ENCODE measurements at regions not wholly inside any gene's neighbourhood (a gene's known extent, or its start where the extent isn't known, plus 50 kb on each side); places are given as distances from the start of the nearest gene placed in this dataset.

GRCh38 chr4:100130964-100131363 is 59.3 kb downstream of the DDIT4L start:
- DNase-seq, result no peak

GRCh38 chr4:100130491-100130890 is 59.8 kb downstream of the DDIT4L start:
- DNase-seq, result no peak

- no peak for DNase-seq
Observed at GRCh38 chr4:100129774-100130173, 60.5 kb downstream of the DDIT4L start.

GRCh38 chr4:100128338-100128737 is 61.9 kb downstream of the DDIT4L start:
- no peak for DNase-seq

GRCh38 chr4:100124715-100125114 is 65.6 kb downstream of the DDIT4L start:
- DNase-seq, result no peak

GRCh38 chr4:100118181-100118580 is 72.1 kb downstream of the DDIT4L start:
- no peak for DNase-seq

- no peak for DNase-seq
Observed at GRCh38 chr4:100117750-100118149, 72.5 kb downstream of the DDIT4L start.

GRCh38 chr4:100114909-100115308 is 75.4 kb downstream of the DDIT4L start:
- no peak for DNase-seq

GRCh38 chr4:100113732-100114131 is 76.5 kb downstream of the DDIT4L start:
- no peak for DNase-seq

GRCh38 chr4:100113096-100113495 is 77.2 kb downstream of the DDIT4L start:
- no peak for DNase-seq

- DNase-seq, result no peak
Observed at GRCh38 chr4:100109921-100110320, 80.3 kb downstream of the DDIT4L start.

GRCh38 chr4:100108869-100109268 is 81.4 kb downstream of the DDIT4L start:
- DNase-seq, result no peak

GRCh38 chr4:100106982-100107381 is 83.3 kb downstream of the DDIT4L start:
- no peak for DNase-seq

GRCh38 chr4:100103671-100104070 is 86.6 kb downstream of the DDIT4L start:
- DNase-seq, result no peak

GRCh38 chr4:100100985-100101384 is 89.3 kb downstream of the DDIT4L start:
- DNase-seq, result no peak

GRCh38 chr4:100099746-100100145 is 90.5 kb downstream of the DDIT4L start:
- DNase-seq, result no peak

GRCh38 chr4:100098681-100099080 is 91.6 kb downstream of the DDIT4L start:
- DNase-seq, result no peak

GRCh38 chr4:100098011-100098545 is 92.2 kb downstream of the DDIT4L start:
- DNase-seq, result no peak

- DNase-seq, result peak; percentile 79
Observed at GRCh38 chr4:100095729-100096595, 94.3 kb downstream of the DDIT4L start.

- peak; percentile 88 for DNase-seq
Observed at GRCh38 chr4:100093091-100093866, 97.0 kb downstream of the DDIT4L start.

GRCh38 chr4:100087743-100088142 is 102.5 kb downstream of the DDIT4L start:
- DNase-seq, result no peak

GRCh38 chr4:100086766-100087431 is 103.4 kb downstream of the DDIT4L start:
- no peak for DNase-seq

GRCh38 chr4:100084892-100085291 is 105.4 kb downstream of the DDIT4L start:
- no peak for DNase-seq

Measured in stimulated activated CD4-positive, alpha-beta T cell treated with anti-CD3 and anti-CD28 coated beads, Interleukin-15, amount 100 ng/mL, for 24 hours (primary cell).